K562 (cell line): ENCODE measurements at regions not wholly inside any gene's neighbourhood (a gene's known extent, or its start where the extent isn't known, plus 50 kb on each side); places are given as distances from the start of the nearest gene placed in this dataset.

Experiments
- ATAC-seq: fragments of 200-7000 bp; cut with Tn5 transposase; 3 replicates; pipeline ENCODE4 v1.9.1; 2020; ENCODE audit warnings: moderate library complexity
- BruUV-seq: library from RNA; stranded (reverse); fragments of 400-500 nt; replicated peaks from 2 replicates; lab custom pipeline; 2021; lab: Mats Ljungman, UMichigan
- CTCF ChIA-PET: fragments of 300-600 bp; formaldehyde crosslinking; extraction: SDS; loops from one replicate; lab custom pipeline; 2021; ENCODE audit warnings: low intra/inter-chr PET ratio; lab: Yijun Ruan, JAX
- POLR2A ChIA-PET: fragments of 300-600, 350-650 bp; sonication (Branson Sonifier 250); formaldehyde crosslinking; extraction: SDS; loops from one replicate; lab custom pipeline; 2021; ENCODE audit warnings: antibody characterized with exemption, inconsistent platforms; lab: Yijun Ruan, JAX
- DNase-seq, 4 experiments: peaks; one replicate each; pipeline versions ENCODE4 v3.0.0 to v3.0.0-alpha.2; 2011 to 2018; ENCODE audit warnings: low spot score in 3 of 4, mixed read lengths in 3 of 4; ENCODE audit errors: extremely low read depth in 1 of 4
- FAIRE-seq: peaks from 2 replicates; lab custom pipeline; 2011; peaks lifted over from hg19 to GRCh38; lab: Jason Lieb, UNC
- H2AFZ ChIP-seq: 2 replicates; pipeline ENCODE4 v1.6.0; 2011; ENCODE audit warnings: low read depth, low read length, control low read depth, inconsistent platforms
- H3K27ac ChIP-seq: fragments of 200-600 bp; 3 replicates; pipeline ENCODE4 v1.8.0; 2011; ENCODE audit warnings: low read depth, mild to moderate bottlenecking, control low read depth, inconsistent platforms, low read length, moderate library complexity, mixed read lengths; ENCODE audit errors: extremely low read depth
- H3K27me3 ChIP-seq, 2 experiments: fragments of 300-600 bp in 1 of 2; 2 replicates in 1 of 2; 3 replicates in 1 of 2; pipeline versions ENCODE4 v1.6.0 to v1.8.0; 2011; ENCODE audit warnings: inconsistent platforms in 2 of 2, low read length in 2 of 2, mild to moderate bottlenecking in 1 of 2, mixed read lengths in 1 of 2, moderate library complexity in 1 of 2; ENCODE audit not compliant: control insufficient read depth in 2 of 2, insufficient read depth in 2 of 2
- H3K36me3 ChIP-seq: fragments of 300-600 bp; 3 replicates; pipeline ENCODE4 v1.8.0; 2011; ENCODE audit warnings: mild to moderate bottlenecking, low read length, inconsistent platforms; ENCODE audit not compliant: control insufficient read depth, insufficient read depth
- H3K4me1 ChIP-seq, 2 experiments: fragments of 200-600 bp in 1 of 2; replicated peaks in 1 of 2; 2 replicates in 1 of 2; 3 replicates in 1 of 2; pipeline versions ENCODE4 v1.5.1 to v1.8.0; 2011; ENCODE audit warnings: inconsistent platforms in 2 of 2, low read length in 2 of 2, mild to moderate bottlenecking in 1 of 2, mixed read lengths in 1 of 2, moderate library complexity in 1 of 2; ENCODE audit not compliant: control insufficient read depth in 2 of 2, insufficient read depth in 2 of 2
- H3K4me2 ChIP-seq: 2 replicates; pipeline ENCODE4 v1.6.1; 2011; ENCODE audit warnings: low read length, control low read depth, inconsistent platforms, mixed read lengths; ENCODE audit not compliant: insufficient read depth
- H3K4me3 ChIP-seq: fragments of 200-600 bp; sonication (generic), shearing (Covaris generic); 2 replicates; pipeline ENCODE4 v1.5.1; 2016; ENCODE audit warnings: control low read depth, inconsistent platforms
- H3K79me2 ChIP-seq: fragments of 200-600 bp; 3 replicates; pipeline ENCODE4 v1.8.0; 2011; ENCODE audit warnings: low read length, inconsistent platforms; ENCODE audit not compliant: control insufficient read depth, insufficient read depth
- H3K9ac ChIP-seq, 2 experiments: 2 replicates each; pipeline versions ENCODE4 v1.6.0 to v1.6.1; 2011; ENCODE audit warnings: low read depth in 2 of 2, low read length in 2 of 2, control low read depth in 1 of 2, inconsistent platforms in 1 of 2, mild to moderate bottlenecking in 1 of 2, mixed read lengths in 1 of 2; ENCODE audit not compliant: insufficient read depth in 1 of 2
- H3K9me1 ChIP-seq: one replicate; pipeline ENCODE4 v1.6.0; 2011; ENCODE audit warnings: inconsistent platforms, mild to moderate bottlenecking, low read length, moderate library complexity; ENCODE audit not compliant: control insufficient read depth, insufficient read depth
- H3K9me3 ChIP-seq: replicated peaks from 2 replicates; pipeline ENCODE4 v1.5.1; 2011; ENCODE audit warnings: low read depth, low read length, inconsistent platforms; ENCODE audit not compliant: control insufficient read depth, insufficient read depth
- H4K20me1 ChIP-seq: replicated peaks from 2 replicates; pipeline ENCODE4 v1.6.1; 2011; ENCODE audit warnings: low read length, inconsistent platforms, mixed read lengths; ENCODE audit not compliant: control insufficient read depth, insufficient read depth
- ILF3 ChIP-seq: fragments of 450-650 bp; IDR thresholded peaks from 2 replicates; pipeline ENCODE4 v1.6.1; 2018; ENCODE audit warnings: antibody characterized with exemption, mild to moderate bottlenecking, moderate library complexity, borderline replicate concordance
- ZNF197 ChIP-seq: fragments of 200-800 bp; sonication (Bioruptor generic); IDR thresholded peaks from 2 replicates; pipeline ENCODE4 v1.6.1; 2016; ENCODE audit warnings: low read depth, missing genetic modification characterization, missing compliant biosample characterization
- WGBS: fragments of 100-300 bp; shearing (Covaris generic); methylation state at CpG from one replicate; pipeline ENCODE4 v1.1.6; 2016; ENCODE audit warnings: low coverage, mixed read lengths; ENCODE audit not compliant: insufficient coverage; ENCODE audit errors: missing lambda C conversion rate; 5-methylcytosine and 5-hydroxymethylcytosine counted together
- in situ Hi-C: fragments of 300-500 bp; cut with MboI; formaldehyde crosslinking; loops from 4 replicates; pipeline ENCODE4 v1.15.0; 2018; ENCODE audit warnings: inconsistent platforms, mixed read lengths
- intact Hi-C: fragments of 100-400 bp; cut with micrococcal nuclease; formaldehyde crosslinking; loops from 2 replicates; pipeline ENCODE4 v1.14.2; 2022
- TF ChIP-seq, protein P1 (sequence below), 2 experiments: fragments of 450-650 bp in 1 of 2; IDR thresholded peaks; 2 replicates each; pipeline ENCODE4 v1.6.1; 2011 to 2017; ENCODE audit warnings: low read depth in 2 of 2, antibody characterized with exemption in 1 of 2, borderline replicate concordance in 1 of 2, low read length in 1 of 2, mild to moderate bottlenecking in 1 of 2, mixed read lengths in 1 of 2; ENCODE audit not compliant: control insufficient read depth in 1 of 2

DNA sequence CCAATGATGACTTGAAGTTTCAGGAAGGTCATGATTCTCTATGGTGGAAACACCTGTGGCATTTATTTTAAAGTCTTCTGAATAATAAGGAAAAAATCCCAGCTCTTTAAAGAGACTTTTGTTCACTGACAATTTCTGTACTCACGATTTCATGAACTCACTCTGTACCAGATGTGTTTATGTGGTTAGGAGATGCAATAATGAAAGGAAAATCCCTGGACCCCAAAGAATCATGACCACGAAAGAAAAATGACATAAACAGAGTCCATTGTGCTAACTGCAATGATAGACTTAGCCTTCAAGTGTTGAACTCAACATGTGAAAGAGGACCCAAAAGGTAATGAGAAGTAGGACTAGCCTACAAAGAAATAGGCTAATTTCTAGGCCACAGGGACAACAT lies 947.5 kb downstream of the CDH11 start:
- POLR2A ChIA-PET = no interaction called here
- in situ Hi-C loops = no loop called here

More for the DNA sequence above, 947.5 kb downstream of the CDH11 start:
- Histone ChIP-seq H3K4me2 (no peak overlapping the region), H3K9me1 (no peaks in the 10 kb centered on the region), H3K27me3 (no peaks in the 10 kb centered on the region), H3K4me1 (no peaks in the 10 kb centered on the region), H4K20me1 (no peaks in the 10 kb centered on the region), H3K9ac (no peak overlapping the region), H3K79me2 (no peaks in the 10 kb centered on the region), H3K4me3 (no peak overlapping the region), H2AFZ (no peak overlapping the region), H3K9me3 (no peaks in the 10 kb centered on the region), H3K36me3 (no peaks in the 10 kb centered on the region), H3K27ac (no peak overlapping the region)
- ATAC-seq = no peak
- CTCF ChIA-PET = no interaction called here
- intact Hi-C loops = no loop called here
- WGBS = 0% methylated on average over 2 of the region's 2 CpGs
- FAIRE-seq = no peak
- TF ChIP-seq ILF3 (no peak), ZNF197 (no peak)
- TF ChIP-seq, protein P1, sequence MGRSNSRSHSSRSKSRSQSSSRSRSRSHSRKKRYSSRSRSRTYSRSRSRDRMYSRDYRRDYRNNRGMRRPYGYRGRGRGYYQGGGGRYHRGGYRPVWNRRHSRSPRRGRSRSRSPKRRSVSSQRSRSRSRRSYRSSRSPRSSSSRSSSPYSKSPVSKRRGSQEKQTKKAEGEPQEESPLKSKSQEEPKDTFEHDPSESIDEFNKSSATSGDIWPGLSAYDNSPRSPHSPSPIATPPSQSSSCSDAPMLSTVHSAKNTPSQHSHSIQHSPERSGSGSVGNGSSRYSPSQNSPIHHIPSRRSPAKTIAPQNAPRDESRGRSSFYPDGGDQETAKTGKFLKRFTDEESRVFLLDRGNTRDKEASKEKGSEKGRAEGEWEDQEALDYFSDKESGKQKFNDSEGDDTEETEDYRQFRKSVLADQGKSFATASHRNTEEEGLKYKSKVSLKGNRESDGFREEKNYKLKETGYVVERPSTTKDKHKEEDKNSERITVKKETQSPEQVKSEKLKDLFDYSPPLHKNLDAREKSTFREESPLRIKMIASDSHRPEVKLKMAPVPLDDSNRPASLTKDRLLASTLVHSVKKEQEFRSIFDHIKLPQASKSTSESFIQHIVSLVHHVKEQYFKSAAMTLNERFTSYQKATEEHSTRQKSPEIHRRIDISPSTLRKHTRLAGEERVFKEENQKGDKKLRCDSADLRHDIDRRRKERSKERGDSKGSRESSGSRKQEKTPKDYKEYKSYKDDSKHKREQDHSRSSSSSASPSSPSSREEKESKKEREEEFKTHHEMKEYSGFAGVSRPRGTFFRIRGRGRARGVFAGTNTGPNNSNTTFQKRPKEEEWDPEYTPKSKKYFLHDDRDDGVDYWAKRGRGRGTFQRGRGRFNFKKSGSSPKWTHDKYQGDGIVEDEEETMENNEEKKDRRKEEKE (IDR thresholded peaks at IDR 0.05; ENCODE audit: borderline replicate concordance in 1 of 2, control insufficient read depth in 1 of 2, low read depth in 2 of 2, low read length in 1 of 2) = no peak
- DNase-seq = no peak
- no TSS peak for BruUV-seq
